HG02642 (cell line): ENCODE measurements at regions not wholly inside any gene's neighbourhood (a gene's known extent, or its start where the extent isn't known, plus 50 kb on each side); places are given as distances from the start of the nearest gene placed in this dataset.

ENCODE experiments used
- ATAC-seq: cut with Tn5 transposase; IDR thresholded peaks from one replicate; pipeline ENCODE4 v1.9.1; 2021; ENCODE audit warnings: mild to moderate bottlenecking; ENCODE audit not compliant: unreplicated experiment, poor library complexity

DNA sequence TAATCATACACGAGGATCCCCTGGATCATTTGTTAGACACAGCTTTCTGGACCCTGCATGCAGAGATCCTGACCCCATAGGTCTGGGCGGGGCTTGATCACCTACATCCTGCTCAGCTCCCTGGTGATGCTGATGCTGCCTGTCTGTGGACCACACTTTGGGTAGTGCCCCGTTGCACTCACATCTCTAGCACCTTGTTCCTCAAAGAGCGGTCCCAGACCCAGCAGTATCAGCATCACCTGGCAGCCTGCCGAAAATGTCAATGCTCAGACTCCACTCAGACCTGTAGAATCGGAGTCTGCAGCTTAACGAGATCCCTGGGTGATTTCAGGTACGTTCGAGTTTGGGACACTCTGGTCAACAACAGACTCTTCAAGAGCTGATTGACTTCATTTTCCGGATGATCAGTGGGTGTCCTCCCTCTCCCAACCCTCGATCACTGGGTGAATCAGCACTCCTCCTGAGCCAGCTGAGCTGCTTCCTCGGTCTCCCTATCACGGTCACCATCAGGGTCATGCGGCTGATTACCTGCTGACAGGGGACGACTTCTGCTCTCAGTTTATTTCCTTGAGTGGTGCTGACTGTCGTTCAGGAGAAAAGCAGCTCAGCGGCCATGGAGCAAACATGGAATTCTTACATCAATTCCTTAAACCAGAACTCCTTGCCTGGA, 150.6 kb upstream of the RAB12 start:
- ATAC-seq: no peak

DNA sequence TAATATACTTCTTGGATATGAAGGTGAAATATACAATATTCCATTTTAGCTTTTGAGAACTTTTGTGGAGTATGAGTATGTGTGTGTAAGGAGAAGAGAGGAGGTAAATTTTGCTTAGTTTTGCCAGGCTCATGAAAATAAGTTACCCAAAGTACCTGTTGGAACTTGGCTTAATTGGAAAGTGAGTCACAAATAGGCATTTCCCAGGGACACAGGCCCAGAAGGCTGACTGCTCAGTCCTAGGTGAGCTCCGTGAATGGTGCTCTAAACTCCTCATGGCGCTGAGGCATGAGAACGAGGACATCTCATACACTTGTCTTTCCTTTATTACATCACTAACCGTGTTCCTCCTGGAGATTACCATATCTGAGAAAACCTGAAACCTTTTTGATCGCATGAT, 148.5 kb upstream of the RAB12 start:
- ATAC-seq: no peak

DNA sequence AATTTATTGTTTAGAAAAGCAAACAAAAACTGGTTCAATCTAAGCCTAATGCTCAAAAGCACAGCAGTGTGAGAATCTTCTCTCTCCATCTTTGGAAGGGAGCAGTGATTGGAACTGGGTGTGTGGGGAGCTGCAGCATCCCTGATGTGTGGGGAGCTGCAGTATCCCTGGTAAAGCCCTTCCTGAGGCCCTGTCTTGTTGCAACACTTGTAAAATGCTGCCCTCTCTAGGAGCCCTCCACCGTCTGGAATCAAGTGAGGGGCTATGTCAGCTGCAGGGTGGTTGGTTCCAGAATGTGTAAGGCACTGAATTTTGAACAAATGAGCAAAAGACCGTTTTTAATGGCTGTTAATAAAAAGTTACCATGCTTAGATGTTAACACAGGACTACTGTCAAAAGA, 147.7 kb upstream of the RAB12 start:
- ATAC-seq: no peak

DNA sequence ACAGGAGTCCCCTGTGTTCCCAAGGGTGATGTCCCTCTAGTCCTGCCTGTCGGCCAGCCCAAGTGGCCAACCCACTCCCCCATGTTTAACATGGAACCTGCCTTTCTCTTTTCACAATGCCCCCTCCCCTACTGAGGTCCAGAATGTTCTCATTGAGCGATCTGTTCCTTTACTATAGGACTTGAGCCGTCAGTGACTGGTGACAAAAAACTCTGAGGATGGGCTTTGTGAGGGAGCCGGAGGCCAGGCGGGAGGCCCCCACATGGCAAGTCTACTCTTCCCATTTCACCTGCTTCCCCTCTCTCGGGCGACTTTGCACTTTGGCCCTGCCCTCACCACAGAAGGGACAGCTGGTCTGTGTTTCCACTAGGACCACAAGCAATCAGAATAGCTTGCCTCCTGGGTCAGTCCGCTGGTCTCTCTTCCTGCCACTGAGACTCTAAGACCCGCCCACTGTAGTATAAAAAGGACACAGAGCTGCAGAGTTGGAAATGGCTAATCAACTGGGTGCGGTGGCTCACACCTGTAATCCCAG, 146.5 kb upstream of the RAB12 start:
- no peak for ATAC-seq

DNA sequence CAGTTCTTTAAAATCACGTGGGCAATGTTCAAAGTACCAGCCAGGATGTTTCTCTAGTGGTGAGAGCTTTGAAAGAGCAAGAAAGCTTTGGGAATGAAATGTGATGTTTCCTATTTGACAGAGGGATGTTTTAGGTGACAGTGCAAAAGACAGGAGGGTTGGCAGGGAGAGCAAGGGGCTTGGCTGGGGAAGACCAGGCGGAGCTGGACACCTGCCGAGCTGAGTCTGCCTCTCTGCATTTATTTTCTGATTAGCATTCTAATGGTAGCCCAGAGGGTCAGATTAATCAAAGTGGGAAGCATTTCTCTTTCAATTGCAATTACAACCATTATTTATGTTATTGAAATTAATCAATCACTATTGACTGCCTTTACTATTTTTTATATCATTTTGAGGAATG, 145.4 kb upstream of the RAB12 start:
- ATAC-seq: no peak

DNA sequence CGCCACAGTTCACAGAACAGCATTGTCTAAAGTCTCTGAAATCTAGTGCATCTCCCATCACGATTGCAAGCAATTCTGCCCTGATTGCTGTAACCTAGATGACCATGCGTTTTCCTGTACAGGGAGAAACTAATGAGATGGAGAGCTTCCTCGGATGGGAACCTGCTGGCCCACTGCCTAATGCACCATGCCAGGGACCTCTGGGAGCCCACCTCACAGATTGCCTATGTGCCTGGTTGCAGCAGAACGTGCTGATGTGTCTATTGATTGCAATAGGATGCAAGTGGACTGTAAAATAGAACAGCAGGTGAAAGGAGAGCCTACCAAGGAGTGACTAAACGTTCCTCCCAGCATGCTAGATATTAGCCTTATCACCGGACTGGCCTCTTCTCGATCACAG, 141.0 kb upstream of the RAB12 start:
- no peak for ATAC-seq

DNA sequence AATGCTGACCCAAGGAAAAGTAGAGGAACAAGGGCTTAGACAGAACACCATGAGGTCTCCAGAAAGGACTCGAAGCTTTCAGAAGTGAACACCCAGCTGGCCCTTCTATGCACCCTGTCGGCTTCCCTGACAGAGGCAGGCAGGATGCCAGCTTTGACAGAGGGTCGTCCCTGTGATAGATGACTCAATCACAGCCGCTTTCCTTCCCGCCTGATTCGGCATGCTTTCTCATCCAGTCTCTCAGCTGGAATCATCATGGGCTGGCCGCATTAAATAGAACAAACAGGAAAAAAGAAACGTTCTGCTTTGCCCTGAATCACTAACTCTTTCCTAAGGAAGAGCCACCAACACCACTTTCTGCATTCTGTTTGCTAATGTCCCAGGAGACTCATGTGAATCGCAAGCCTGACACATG, 140.3 kb upstream of the RAB12 start:
- ATAC-seq: no peak

DNA sequence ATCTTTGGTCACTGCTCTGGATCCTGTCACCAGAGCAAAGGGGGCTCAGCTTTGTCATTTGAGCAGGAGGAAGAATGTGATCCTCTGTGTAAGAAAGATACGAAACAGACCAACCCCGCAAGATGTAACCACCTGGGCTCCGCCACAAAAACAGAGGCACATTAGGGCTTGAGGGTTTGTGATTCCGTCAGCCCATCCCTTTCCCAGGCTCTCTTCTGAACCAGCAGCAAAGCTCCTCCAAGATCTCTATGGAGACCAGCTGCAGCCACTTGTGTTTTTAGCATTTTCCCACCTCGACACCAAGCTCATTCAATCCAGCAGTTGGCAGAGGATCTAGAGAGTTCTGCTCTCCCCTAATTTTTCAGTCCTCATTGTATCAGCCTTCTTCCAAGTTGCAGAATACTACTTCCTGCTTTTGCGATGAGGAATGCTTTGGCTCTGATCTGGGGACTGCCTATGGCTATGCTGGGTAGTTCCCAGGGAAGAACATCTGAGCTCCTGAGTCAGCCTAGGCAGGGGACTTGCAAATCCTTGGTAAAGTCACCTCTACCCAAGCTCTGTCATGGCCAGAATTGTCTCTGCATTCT, 139.6 kb upstream of the RAB12 start:
- no peak for ATAC-seq

DNA sequence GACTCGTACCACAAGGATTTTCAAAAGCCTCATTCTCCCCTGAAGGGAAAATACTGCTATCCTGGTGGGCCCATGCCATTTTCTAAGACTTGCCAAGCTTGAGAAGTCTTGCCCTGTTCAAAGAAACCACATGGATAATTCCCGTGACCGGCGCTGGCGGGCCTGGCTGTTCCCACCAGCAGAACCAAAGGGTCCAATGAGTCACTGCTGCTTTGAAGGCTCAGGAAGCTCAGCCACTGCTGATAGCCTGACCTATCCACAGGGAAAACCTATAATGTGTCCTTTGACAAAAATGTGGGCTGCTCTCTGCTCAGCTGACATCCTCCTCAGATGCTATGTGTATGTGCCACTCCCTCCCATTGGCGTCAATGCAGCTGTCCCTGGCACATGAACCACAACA, 137.9 kb upstream of the RAB12 start:
- no peak for ATAC-seq

DNA sequence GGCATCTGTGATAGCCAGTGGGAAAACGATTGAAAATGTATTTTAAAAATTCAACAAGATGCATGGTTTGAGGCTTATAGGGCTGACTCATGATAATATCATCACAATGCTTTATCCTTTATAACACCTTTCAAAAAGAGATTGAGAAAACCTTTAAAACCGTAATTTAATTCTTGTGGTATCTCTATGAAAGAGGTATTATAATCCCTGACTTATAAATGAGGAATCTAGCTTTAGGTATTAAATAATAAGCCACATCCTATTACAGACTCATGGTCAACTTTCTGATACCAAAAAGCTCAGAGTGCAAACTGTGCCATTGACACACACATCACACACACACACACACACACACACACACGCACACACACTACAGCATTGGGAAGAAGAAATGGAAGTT, 134.6 kb upstream of the RAB12 start:
- no peak for ATAC-seq

DNA sequence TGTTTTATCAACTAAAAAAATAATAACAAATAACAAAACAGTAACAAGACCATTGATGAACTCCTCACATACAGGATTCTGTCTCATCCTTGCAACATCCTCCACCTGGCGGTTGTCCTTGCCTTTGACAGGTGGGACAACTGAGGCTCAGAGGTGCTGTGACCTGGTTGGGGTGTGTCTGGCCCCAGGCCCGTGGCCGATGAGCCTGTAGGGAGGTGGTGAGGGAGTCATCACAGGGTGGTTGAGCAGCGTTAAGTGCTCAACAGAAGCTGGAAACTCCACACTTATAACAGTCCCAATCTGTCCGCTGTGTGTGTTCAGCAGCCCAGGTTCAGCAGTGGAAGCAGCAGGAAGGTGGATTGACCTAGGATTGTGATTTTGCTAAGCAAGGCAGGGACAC, 131.6 kb upstream of the RAB12 start:
- no peak for ATAC-seq

DNA sequence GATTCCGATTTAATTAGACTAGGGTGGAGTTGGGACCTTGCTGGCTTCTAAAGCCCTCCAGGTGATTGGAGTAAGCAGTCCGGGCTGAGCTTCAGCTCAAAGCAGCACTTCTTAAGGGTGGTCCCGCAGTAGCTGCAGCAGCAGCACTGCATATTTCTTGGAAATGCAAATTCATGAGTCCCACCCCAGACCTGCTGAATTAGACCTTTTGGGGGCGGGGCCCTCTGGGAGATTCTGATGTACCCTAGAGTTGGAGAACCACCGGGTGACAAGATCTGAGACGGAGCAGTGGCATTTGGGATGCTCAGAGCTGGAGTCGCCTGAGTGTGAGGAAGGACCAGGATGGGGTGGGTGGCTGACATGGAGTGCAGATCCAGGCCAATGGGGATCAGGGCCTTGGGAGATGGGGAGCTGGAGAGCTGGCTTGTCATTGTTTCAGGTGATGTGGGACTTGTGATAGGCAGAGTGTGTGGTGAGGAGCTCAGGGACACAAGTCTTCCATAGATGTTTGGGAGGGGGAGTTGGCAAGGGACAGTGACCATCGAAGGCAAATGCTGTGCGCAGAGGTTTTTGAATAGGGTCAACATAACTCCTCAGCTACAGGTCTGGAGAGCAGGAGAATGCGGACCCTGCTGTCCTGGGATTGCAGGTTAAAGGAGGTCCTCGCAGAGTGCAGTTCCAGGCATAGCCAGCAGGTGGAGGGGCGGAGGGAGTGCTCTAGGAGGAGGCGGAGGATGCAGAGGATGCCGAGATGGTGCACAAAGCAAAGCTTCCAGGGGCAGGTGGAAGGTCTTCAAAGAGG, 130.9 kb upstream of the RAB12 start:
- ATAC-seq: peak; percentile 83

DNA sequence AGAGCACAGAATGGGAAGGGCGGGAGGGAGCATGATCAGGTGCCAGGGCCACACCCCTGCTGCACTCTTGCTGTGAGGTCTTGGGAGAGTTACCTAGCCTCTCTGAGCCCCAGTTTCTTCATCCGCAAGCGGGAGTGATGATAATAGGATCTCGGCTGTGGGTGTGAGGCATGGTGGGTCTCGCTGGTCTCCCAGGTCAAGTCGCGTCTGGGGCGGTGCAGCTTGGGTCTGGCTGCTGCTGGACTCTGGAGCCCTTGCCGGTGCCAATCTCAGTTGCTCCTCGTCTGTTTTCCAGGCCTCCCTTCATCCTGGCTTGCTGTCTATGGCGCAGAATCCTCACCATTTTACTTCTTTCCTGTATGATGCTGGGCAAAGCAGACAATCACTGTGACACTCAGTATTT, 130.3 kb upstream of the RAB12 start:
- ATAC-seq: no peak

DNA sequence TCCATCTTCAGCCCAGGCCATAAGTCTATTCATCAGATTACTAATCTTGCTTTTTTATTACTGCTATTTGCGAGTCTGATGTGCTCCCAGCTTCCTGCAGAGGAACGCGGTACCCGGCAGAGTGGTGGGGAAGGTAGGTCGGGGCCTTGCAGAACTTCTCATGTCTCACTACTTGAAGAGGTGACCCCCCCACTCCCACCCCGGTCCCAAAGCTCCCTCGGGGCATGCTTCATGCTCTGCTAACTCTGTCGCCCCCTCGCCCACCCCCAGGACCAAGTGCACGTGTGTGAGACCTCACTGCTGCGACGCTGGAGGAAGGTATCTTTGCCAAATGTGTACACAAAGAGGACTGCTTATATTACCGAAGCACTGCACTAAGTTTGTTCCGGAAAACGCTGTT, 129.4 kb upstream of the RAB12 start:
- ATAC-seq: no peak

DNA sequence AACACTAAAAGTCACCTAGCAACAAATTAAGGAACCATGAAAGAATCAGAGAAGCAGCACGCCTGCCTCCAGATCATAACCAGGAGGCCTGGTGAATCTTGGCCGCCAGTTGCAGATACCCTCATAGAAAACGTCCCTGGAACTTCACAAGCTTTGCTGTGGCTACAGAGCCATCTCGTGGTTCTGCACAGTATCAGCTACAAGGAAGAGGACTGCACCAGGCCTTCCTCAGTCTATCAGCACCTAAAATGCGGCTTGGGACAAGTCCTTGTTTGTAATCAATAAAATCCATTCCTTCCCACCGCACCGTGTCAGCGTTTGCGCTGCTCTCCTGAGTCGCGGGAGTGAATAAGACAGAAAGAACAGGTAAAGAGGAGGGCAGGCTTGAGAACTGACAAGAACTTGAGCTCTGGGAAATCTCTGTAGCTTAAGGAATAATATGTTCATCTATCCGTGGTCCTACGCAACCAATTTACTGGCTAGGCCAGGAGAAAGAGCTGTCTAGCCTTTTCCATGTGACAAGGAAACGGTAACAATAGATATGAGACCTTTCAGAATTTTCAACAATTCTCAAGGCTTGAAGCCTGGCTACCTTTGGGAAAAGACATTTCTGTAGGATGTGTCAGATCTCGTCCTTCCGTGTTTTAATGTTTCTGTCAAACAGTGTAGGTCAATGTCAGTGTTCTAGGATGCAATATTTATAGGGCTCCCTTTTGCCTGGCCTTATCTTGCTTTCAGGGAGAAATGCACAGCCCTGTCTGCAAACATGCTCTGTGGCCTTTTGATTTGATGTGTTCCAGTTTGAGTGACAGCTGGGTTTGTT, 128.5 kb upstream of the RAB12 start:
- no peak for ATAC-seq

DNA sequence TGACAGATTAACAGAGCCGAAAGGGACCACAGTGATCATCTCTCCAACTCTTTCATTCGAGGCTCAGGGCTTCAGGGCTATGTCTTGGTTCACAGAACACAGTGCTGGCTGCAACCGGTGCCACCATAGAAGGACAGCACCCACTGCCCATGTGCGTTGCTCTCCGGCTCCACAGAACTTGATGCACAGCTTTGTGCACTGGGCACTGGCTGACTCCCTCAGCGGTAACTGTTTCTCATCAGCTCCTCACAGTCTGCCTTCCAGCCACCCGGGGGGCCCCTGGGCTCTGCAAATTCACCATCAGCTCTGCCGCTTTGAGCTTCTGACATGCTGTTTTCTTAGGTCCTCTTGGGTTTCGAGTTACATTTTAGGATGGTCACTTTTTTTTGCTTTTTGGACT, 124.3 kb upstream of the RAB12 start:
- no peak for ATAC-seq

DNA sequence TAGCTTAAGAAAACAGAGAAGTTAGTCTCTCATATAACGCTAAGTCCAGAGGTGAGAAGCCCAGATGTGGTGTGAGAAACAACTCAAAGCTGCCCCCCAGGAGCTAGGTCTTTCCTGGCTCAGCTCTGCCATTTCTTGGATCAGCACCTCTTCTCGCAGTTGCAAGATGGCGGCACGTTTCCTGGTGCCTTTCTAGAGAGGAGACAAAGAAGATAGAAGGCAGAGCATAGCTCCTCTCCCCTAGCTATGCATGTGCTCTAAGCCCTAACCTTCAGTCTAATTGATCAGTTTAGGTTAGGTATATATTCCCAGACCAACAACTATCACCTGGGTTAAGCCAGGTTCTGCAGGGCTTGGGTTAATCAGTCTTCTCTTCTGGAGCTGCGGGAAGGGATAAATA, 119.5 kb upstream of the RAB12 start:
- no peak for ATAC-seq

DNA sequence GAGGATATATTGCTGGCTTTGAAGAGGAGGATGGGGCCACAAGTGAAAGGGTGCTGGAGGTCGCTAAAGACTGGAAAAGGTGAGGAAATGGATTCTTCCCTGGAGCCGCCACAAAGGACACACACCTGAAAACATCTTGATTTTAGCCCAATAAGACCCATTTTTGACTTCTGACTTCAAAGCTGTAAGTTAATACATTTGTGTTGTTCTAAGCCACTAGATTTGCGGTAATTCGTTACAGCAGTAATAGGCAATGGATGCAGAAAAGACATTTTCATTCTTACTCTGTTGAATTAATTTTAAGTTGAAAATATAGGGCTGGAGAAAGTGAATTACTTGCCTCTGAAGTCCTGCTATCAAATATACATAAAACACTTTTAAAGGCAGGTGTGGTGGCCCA, 117.7 kb upstream of the RAB12 start:
- ATAC-seq: no peak

DNA sequence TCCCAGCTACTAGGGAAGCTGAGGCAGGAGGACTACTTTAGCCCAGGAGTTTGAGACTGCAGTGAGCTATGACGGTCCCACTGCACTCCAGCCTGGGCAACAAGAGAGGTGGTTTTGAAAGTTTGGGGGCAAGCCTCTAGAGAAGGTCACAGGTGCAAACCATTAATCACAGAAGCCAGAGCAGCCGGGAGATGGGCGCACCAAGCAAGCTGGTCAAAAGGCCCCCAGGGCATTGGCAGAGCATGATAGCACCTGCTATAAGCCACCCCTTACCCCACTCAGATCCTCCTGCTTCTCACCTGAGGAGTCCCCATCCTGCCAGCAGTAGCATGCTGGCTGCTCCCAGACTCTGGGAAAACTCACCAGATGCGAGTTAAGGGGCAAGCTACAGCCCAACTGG, 116.1 kb upstream of the RAB12 start:
- no peak for ATAC-seq

DNA sequence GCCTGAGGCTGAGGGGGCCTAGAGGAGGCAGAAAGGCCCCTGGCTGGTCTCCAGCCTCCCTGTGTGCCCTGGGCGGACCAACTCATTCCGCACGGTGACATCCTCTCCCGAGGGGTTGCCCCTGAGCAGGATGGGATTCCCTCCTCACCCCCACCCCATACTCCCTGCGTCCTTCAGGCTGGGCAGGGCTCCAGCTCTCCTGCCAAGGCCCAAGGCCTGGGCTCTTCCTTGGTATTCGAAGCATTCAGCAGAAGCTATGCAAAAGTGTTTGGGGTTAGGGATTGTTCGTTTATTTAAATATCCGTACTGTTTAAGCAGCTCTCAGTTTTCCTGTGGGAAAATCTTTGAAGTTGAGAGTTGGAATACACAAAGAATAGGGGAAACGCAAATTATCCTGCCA, 113.1 kb upstream of the RAB12 start:
- ATAC-seq: no peak

DNA sequence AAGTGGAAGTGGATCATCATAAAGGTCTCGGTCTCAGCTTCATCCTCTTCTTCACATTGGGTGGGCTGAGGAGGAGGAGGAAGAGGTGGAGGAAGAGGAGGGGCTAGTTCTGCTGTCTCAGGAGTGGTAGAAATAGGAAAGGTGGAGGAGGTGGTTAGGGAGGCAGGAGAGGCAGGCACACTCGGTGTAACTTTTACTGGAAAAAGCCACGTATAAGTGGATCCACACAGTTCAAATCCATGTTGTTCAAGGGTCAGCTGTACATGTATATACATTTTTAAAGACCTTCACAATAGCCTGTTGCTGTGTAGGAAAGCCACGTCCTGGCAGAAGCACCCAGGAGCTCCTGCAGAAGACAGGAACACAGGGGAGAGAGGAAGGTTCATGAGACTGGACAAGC, 110.3 kb upstream of the RAB12 start:
- ATAC-seq: no peak
